Fibroblast of the aortic adventitia (primary cell): ENCODE measurements at regions not wholly inside any gene's neighbourhood (a gene's known extent, or its start where the extent isn't known, plus 50 kb on each side); places are given as distances from the start of the nearest gene placed in this dataset.

Experiments
- DNase-seq: peaks from one replicate; pipeline ENCODE4 v3.0.0-alpha.2; 2010; ENCODE audit warnings: low read depth
- H3K4me3 ChIP-seq: 2 replicates; pipeline ENCODE4 v1.5.1; 2011; ENCODE audit warnings: low read depth, mild to moderate bottlenecking, control low read depth, low read length, moderate library complexity
- CTCF ChIP-seq: IDR thresholded peaks from 2 replicates; pipeline ENCODE4 v1.5.1; 2011; ENCODE audit warnings: mild to moderate bottlenecking, low read length, control low read depth, inconsistent platforms; ENCODE audit not compliant: insufficient read depth

- DNase-seq, result no peak
- no peak for TF ChIP-seq CTCF
- H3K4me3 ChIP-seq, result no peak overlapping the region
Measured at GRCh38 chr10:78473006-78473405, 439.3 kb downstream of the RPS24 start.

- H3K4me3 ChIP-seq, result no peak overlapping the region
- DNase-seq, result no peak
- no peak for TF ChIP-seq CTCF
Measured at GRCh38 chr10:78474743-78475142, 441.1 kb downstream of the RPS24 start.

- DNase-seq, result no peak
- no peak for TF ChIP-seq CTCF
- H3K4me3 ChIP-seq, result no peak overlapping the region
Measured at GRCh38 chr10:78475437-78475836, 441.8 kb downstream of the RPS24 start.

- TF ChIP-seq CTCF, result no peak
- H3K4me3 ChIP-seq, result no peak overlapping the region
- DNase-seq, result no peak
Measured at GRCh38 chr10:78476156-78476555, 442.5 kb downstream of the RPS24 start.

GRCh38 chr10:78476844-78477243, 443.2 kb downstream of the RPS24 start:
- H3K4me3 ChIP-seq, result no peak overlapping the region
- no peak for TF ChIP-seq CTCF

GRCh38 chr10:78478919-78479318, 445.3 kb downstream of the RPS24 start:
- no peak for TF ChIP-seq CTCF
- DNase-seq, result no peak
- no peak overlapping the region for H3K4me3 ChIP-seq

More at GRCh38 chr10:78476844-78477243, 443.2 kb downstream of the RPS24 start:
- no peak for DNase-seq

GRCh38 chr10:78479467-78479866, 445.8 kb downstream of the RPS24 start:
- TF ChIP-seq CTCF, result no peak
- no peak for DNase-seq

More at GRCh38 chr10:78479467-78479866, 445.8 kb downstream of the RPS24 start:
- H3K4me3 ChIP-seq, result no peak overlapping the region
